GM23248 (cell line): ENCODE measurements at regions not wholly inside any gene's neighbourhood (a gene's known extent, or its start where the extent isn't known, plus 50 kb on each side); places are given as distances from the start of the nearest gene placed in this dataset.

Experiments used
- DNase-seq: peaks from one replicate; pipeline ENCODE4 v3.0.0-alpha.2; 2015
- H2AFZ ChIP-seq: fragments of 200-600 bp; sonication (generic); 2 replicates; pipeline ENCODE4 v1.6.1; 2016; ENCODE audit warnings: antibody characterized with exemption
- H3F3A ChIP-seq: fragments of 200-600 bp; sonication (generic); 2 replicates; pipeline ENCODE4 v1.6.1; 2016; ENCODE audit warnings: mild to moderate bottlenecking, antibody characterized with exemption, mixed run types; ENCODE audit not compliant: insufficient read depth
- H3K27ac ChIP-seq: fragments of 200-600 bp; sonication (generic); 2 replicates; pipeline ENCODE4 v1.5.1; 2016; ENCODE audit warnings: mild to moderate bottlenecking
- H3K27me3 ChIP-seq: fragments of 200-600 bp; sonication (generic); replicated peaks from 2 replicates; pipeline ENCODE4 v1.6.1; 2016; ENCODE audit warnings: mild to moderate bottlenecking; ENCODE audit not compliant: insufficient read depth
- H3K36me3 ChIP-seq: fragments of 200-600 bp; sonication (generic); 2 replicates; pipeline ENCODE4 v1.6.1; 2016; ENCODE audit warnings: low read depth, mild to moderate bottlenecking
- H3K4me1 ChIP-seq: fragments of 200-600 bp; sonication (generic); 2 replicates; pipeline ENCODE4 v1.6.1; 2016; ENCODE audit warnings: mild to moderate bottlenecking; ENCODE audit not compliant: insufficient read depth
- H3K4me2 ChIP-seq: fragments of 200-600 bp; sonication (generic); one replicate; pipeline ENCODE4 v1.6.1; 2016; ENCODE audit warnings: mild to moderate bottlenecking; ENCODE audit not compliant: unreplicated experiment
- H3K4me3 ChIP-seq: fragments of 200-600 bp; sonication (generic); 2 replicates; pipeline ENCODE4 v1.5.1; 2016; ENCODE audit warnings: mild to moderate bottlenecking
- H3K79me2 ChIP-seq: fragments of 200-600 bp; sonication (generic); 2 replicates; pipeline ENCODE4 v1.6.1; 2016; ENCODE audit warnings: mild to moderate bottlenecking; ENCODE audit not compliant: insufficient read depth
- H3K9ac ChIP-seq: fragments of 200-600 bp; sonication (generic); 2 replicates; pipeline ENCODE4 v1.6.1; 2016; ENCODE audit warnings: mild to moderate bottlenecking
- H3K9me2 ChIP-seq: fragments of 200-600 bp; sonication (generic); 2 replicates; pipeline ENCODE4 v1.6.1; 2016; ENCODE audit warnings: mixed run types, mild to moderate bottlenecking, moderate library complexity; ENCODE audit not compliant: insufficient read depth
- H3K9me3 ChIP-seq: fragments of 200-600 bp; sonication (generic); one replicate; pipeline ENCODE4 v1.6.1; 2017; ENCODE audit warnings: low read depth
- H4K20me1 ChIP-seq: fragments of 200-600 bp; sonication (generic); 2 replicates; pipeline ENCODE4 v1.6.0; 2016; ENCODE audit not compliant: insufficient read depth
- EZH2 ChIP-seq: fragments of 200-600 bp; sonication (generic); IDR thresholded peaks from 2 replicates; pipeline ENCODE4 v1.6.1; 2018; ENCODE audit warnings: antibody characterized with exemption, mild to moderate bottlenecking; ENCODE audit not compliant: insufficient read depth, poor library complexity, severe bottlenecking
- EZH2phosphoT487 ChIP-seq: fragments of 200-600 bp; sonication (generic); IDR thresholded peaks from 2 replicates; pipeline ENCODE4 v1.6.1; 2018; ENCODE audit warnings: antibody characterized with exemption, moderate library complexity, mild to moderate bottlenecking, low read depth; ENCODE audit not compliant: insufficient read depth
- WGBS, 2 experiments: methylation state at CpG; one replicate each; pipeline ENCODE4 v1.1.6; 2015 to 2017; ENCODE audit warnings: low lambda C conversion rate in 2 of 2, low coverage in 1 of 2; ENCODE audit errors: missing lambda C conversion rate in 2 of 2; 5-methylcytosine and 5-hydroxymethylcytosine counted together
- in situ Hi-C: fragments of 300-500 bp; cut with MboI; formaldehyde crosslinking; loops from 2 replicates; pipeline ENCODE4 v1.15.0; 2020

DNA sequence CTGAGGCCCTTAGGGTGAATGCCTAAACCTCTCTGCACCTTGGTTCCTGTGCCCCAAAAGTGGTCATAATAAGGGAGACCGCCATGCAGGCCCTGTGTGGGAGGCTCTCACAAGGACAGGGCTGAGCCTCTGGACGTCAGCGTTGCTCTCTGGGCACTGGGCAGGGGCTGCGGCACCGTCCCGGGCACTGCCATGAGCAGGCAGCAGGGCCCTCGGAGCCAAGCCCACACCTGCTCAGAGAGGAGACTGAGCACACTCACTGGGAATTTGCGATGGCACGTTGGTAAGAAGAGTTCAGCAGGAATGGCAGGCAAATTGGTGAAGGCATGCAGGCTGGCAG lies 123.4 kb downstream of the HMX1 start:
- H3K9ac ChIP-seq = no peak overlapping the region
- TF ChIP-seq EZH2 = no peak
- TF ChIP-seq EZH2phosphoT487 = no peak
- H3K9me2 ChIP-seq = no peaks in the 10 kb centered on the region
- H3F3A ChIP-seq = no peaks in the 10 kb centered on the region
- no peaks in the 10 kb centered on the region for H3K36me3 ChIP-seq
- no peaks in the 10 kb centered on the region for H3K9me3 ChIP-seq
- H3K27me3 ChIP-seq = peaks cover 12% of the 10 kb centered on the region; the same call in 1 of the 2 replicates
- no peak overlapping the region for H2AFZ ChIP-seq
- no peak overlapping the region for H3K27ac ChIP-seq
- no peaks in the 10 kb centered on the region for H4K20me1 ChIP-seq
- DNase-seq = no peak
- H3K4me2 ChIP-seq = no peak overlapping the region
- whole genome bisulfite sequencing, 2 experiments = 73 to 75% methylated on average over 9 of the region's 9 CpGs
- in situ Hi-C loops = no loop called here
- no peaks in the 10 kb centered on the region for H3K4me1 ChIP-seq
- H3K4me3 ChIP-seq = no peak overlapping the region
- no peaks in the 10 kb centered on the region for H3K79me2 ChIP-seq

DNA sequence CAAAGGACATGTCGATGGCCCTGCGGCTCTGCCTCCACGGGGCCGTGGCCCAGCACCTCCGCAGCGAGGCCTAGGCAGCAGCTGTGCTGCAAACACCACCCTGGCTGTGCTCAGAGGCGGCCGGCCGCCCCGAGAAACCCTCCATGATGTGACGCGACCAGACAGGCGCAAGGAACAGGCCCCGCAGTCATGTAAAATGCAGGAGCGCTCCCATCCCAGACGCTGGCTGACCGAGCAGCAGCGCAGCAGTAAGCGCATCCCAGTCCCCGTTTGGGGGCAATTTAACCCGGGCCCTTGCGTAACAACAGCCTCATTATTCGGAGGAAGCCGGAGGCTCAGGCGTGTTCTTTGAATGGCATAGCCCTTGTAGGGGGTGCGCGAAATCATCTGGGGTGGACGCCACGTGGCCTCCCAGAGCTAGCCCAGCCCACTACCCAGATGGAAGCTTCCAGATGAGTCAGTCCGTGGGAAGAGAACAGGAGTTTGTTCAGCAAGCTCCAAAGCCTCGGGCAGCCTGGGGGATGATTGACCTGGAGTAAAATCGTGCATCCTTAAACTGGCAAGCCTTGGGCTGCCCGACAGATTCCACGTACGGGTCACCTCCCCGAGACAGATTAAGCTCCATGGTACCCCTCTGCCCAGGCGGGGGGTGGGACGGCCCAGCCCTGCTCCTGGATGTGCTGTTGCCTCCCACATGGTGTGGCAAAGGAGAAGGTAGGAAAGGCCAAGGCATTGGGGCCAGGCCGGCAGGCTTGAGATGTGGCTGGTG lies 124.0 kb downstream of the HMX1 start:
- Histone ChIP-seq H3K27me3 (peaks cover 14% of the 10 kb centered on the region; the same call in 1 of the 2 replicates), H4K20me1 (no peaks in the 10 kb centered on the region), H3K36me3 (no peaks in the 10 kb centered on the region), H3K79me2 (no peaks in the 10 kb centered on the region), H3F3A (no peaks in the 10 kb centered on the region), H3K4me3 (no peak overlapping the region), H3K27ac (no peak overlapping the region), H2AFZ (no peak overlapping the region), H3K4me1 (no peaks in the 10 kb centered on the region), H3K9ac (no peak overlapping the region), H3K9me3 (no peaks in the 10 kb centered on the region), H3K4me2 (no peak overlapping the region), H3K9me2 (no peaks in the 10 kb centered on the region)
- 52 to 54% methylated on average over 39 of the region's 39 CpGs for WGBS, 2 experiments
- no peak for TF ChIP-seq EZH2phosphoT487
- TF ChIP-seq EZH2 = no peak
- in situ Hi-C loops = no loop called here
- DNase-seq = no peak

- Histone ChIP-seq H3K9me2 (no peaks in the 10 kb centered on the region), H4K20me1 (no peaks in the 10 kb centered on the region), H3K4me3 (no peak overlapping the region), H3K4me1 (no peaks in the 10 kb centered on the region), H3K4me2 (no peak overlapping the region), H3K9me3 (no peaks in the 10 kb centered on the region), H3K36me3 (no peaks in the 10 kb centered on the region), H3K79me2 (no peaks in the 10 kb centered on the region), H3F3A (no peaks in the 10 kb centered on the region), H2AFZ (no peak overlapping the region), H3K27ac (no peak overlapping the region), H3K9ac (no peak overlapping the region), H3K27me3 (peaks cover 13% of the 10 kb centered on the region; the same call in 1 of the 2 replicates)
- DNase-seq = no peak
- in situ Hi-C loops = no loop called here
- 65 to 69% methylated on average over 23 of the region's 23 CpGs for WGBS, 2 experiments
- TF ChIP-seq EZH2 (no peak), EZH2phosphoT487 (no peak)
Measured at GRCh38 chr4:8746523-8747466, 124.8 kb downstream of the HMX1 start.

- Histone ChIP-seq H3K9me3 (no peaks in the 10 kb centered on the region), H3K36me3 (no peaks in the 10 kb centered on the region), H2AFZ (no peak overlapping the region), H3F3A (no peaks in the 10 kb centered on the region), H3K4me1 (no peaks in the 10 kb centered on the region), H3K4me3 (no peak overlapping the region), H3K79me2 (no peaks in the 10 kb centered on the region), H4K20me1 (no peaks in the 10 kb centered on the region), H3K9ac (no peak overlapping the region), H3K4me2 (no peak overlapping the region), H3K27me3 (peaks cover 4% of the 10 kb centered on the region; the same call in 1 of the 2 replicates), H3K9me2 (no peaks in the 10 kb centered on the region), H3K27ac (no peak overlapping the region)
- no peak for DNase-seq
- in situ Hi-C loops = no loop called here
- no peak for TF ChIP-seq EZH2
- TF ChIP-seq EZH2phosphoT487 = no peak
- WGBS, 2 experiments = 22 to 25% methylated on average over 14 of the region's 14 CpGs
Measured at GRCh38 chr4:8745826-8746225, 125.8 kb downstream of the HMX1 start.
